Spleen (tissue), 11 donors: ENCODE measurements at regions not wholly inside any gene's neighbourhood (a gene's known extent, or its start where the extent isn't known, plus 50 kb on each side); places are given as distances from the start of the nearest gene placed in this dataset.
"Not testable (repeated sequence)": the region's sequence is repeated elsewhere in the genome, so short reads cannot be mapped to it uniquely, and the experiment has no call there.

ENCODE experiments used
- DNase-seq: peaks from one replicate; pipeline ENCODE4 v3.0.0-alpha.2; 2020
- H3K27ac ChIP-seq, 8 donors: fragments of 200-600 bp; sonication (generic) in 7 of 8; 1 replicate in 4 of 8; 2 replicates in 4 of 8; pipeline versions ENCODE4 v1.5.0 to v1.8.0; 2016 to 2021; ENCODE audit warnings: inconsistent platforms in 4 of 8, mild to moderate bottlenecking in 4 of 8, moderate library complexity in 1 of 8
- H3K27me3 ChIP-seq, 7 donors: fragments of 200-600 bp; sonication (generic) in 6 of 7; replicated peaks in 1 of 7; 1 replicate in 4 of 7; 2 replicates in 3 of 7; pipeline versions ENCODE4 v1.5.0 to v1.8.0; 2016 to 2021; ENCODE audit warnings: inconsistent platforms in 3 of 7, mild to moderate bottlenecking in 1 of 7
- H3K36me3 ChIP-seq, 6 donors: fragments of 200-600 bp; sonication (generic) in 5 of 6; 1 replicate in 4 of 6; 2 replicates in 2 of 6; pipeline versions ENCODE4 v1.5.0 to v1.8.0; 2016 to 2021; ENCODE audit warnings: inconsistent platforms in 2 of 6
- H3K4me1 ChIP-seq, 6 donors: fragments of 200-600 bp; sonication (generic) in 5 of 6; 1 replicate in 3 of 6; 2 replicates in 3 of 6; pipeline versions ENCODE4 v1.5.0 to v1.8.0; 2016 to 2021; ENCODE audit warnings: inconsistent platforms in 3 of 6
- H3K4me3 ChIP-seq, 8 donors: fragments of 200-600 bp; sonication (generic) in 7 of 8; 1 replicate in 4 of 8; 2 replicates in 4 of 8; pipeline versions ENCODE4 v1.5.0 to v1.8.0; 2016 to 2021; ENCODE audit warnings: inconsistent platforms in 4 of 8, mild to moderate bottlenecking in 4 of 8, moderate library complexity in 2 of 8
- H3K9me3 ChIP-seq, 8 donors: fragments of 200-600 bp; sonication (generic) in 7 of 8; 1 replicate in 4 of 8; 2 replicates in 4 of 8; pipeline versions ENCODE4 v1.5.0 to v1.8.0; 2016 to 2021; ENCODE audit warnings: inconsistent platforms in 4 of 8
- CTCF ChIP-seq, 11 experiments: fragments of 200-600 bp in 7 of 11; fragments of 450-650 bp in 4 of 11; sonication (generic) in 4 of 11; IDR thresholded peaks in 8 of 11; conservative IDR thresholded peaks in 3 of 11; 1 replicate in 7 of 11; 2 replicates in 4 of 11; pipeline versions ENCODE4 v1.4.0 to v1.8.0; 2016 to 2021; ENCODE audit warnings: antibody characterized with exemption in 11 of 11, inconsistent platforms in 4 of 11, mild to moderate bottlenecking in 1 of 11
- POLR2A ChIP-seq, 3 donors: fragments of 450-650 bp; IDR thresholded peaks; one replicate each; pipeline ENCODE4 v1.5.1; 2017; ENCODE audit warnings: antibody characterized with exemption in 3 of 3, mild to moderate bottlenecking in 1 of 3
- POLR2AphosphoS5 ChIP-seq, 3 donors: sonication (generic); formaldehyde crosslinking; IDR thresholded peaks; one replicate each; pipeline ENCODE4 v1.5.1; 2017; ENCODE audit warnings: antibody characterized with exemption in 3 of 3
- WGBS, 5 donors: extraction: QIAGEN DNeasy Blood & Tissue Kit in 3 of 5; methylation state at CpG; one replicate each; pipeline versions ENCODE4 v1.1.5 to v1.1.7; 2013 to 2018; 5-methylcytosine and 5-hydroxymethylcytosine counted together
- intact Hi-C: fragments of 100-400 bp; cut with DNase I; formaldehyde crosslinking; loops from one replicate; pipeline ENCODE4 v1.15.0; 2023; ENCODE audit warnings: low total_unique reads
- donor health status: healthy with polysubstance abuse.
- donor health status: DM: no; HTN: no; CAD: no; lungs with moderate emphysema.
- donor health status: DM: no; HTN: no; CAD: no.
- donor health status: Bipolar disorder and iron deficiency.
- donor health status: healthy.
- donor health status: DM: no; HTN: no; CAD: no.
- donor health status: DM: yes; HTN: yes; CAD: no.

- no peak for TF ChIP-seq POLR2A (IDR thresholded peaks at IDR 0.05)
- no peak for TF ChIP-seq CTCF (IDR thresholded peaks at IDR 0.05 in 8 of 11, conservative IDR thresholded peaks at IDR 0.05 in 3 of 11)
- no peak for TF ChIP-seq POLR2AphosphoS5 (IDR thresholded peaks at IDR 0.05)
- Histone ChIP-seq H3K27me3 (no peaks in the 10 kb centered on the region), H3K36me3 (no peaks in the 10 kb centered on the region), H3K4me3 (no peak overlapping the region), H3K27ac (no peak overlapping the region), H3K9me3 (peaks cover 0 to 31% (median 19%) of the 10 kb centered on the region in 8 donors), H3K4me1 (no peaks in the 10 kb centered on the region)
- WGBS, 5 donors = 63 to 88% (median 80%) methylated on average over 2 of the region's 2 CpGs
- intact Hi-C loops = no loop called here
- DNase-seq = no peak
Measured at GRCh38 chr5:126023994-126024441, 399.2 kb upstream of the GRAMD2B start.

GRCh38 chr5:126027149-126027548 is 396.1 kb upstream of the GRAMD2B start:
- WGBS, 5 donors = 87 to 92% (median 89%) methylated on average over 3 of the region's 3 CpGs
- TF ChIP-seq CTCF (IDR thresholded peaks at IDR 0.05 in 8 of 11, conservative IDR thresholded peaks at IDR 0.05 in 3 of 11) = no peak
- TF ChIP-seq POLR2AphosphoS5 (IDR thresholded peaks at IDR 0.05) = no peak
- no peak for TF ChIP-seq POLR2A (IDR thresholded peaks at IDR 0.05)
- no peak for DNase-seq

GRCh38 chr5:126027652-126028051 is 395.6 kb upstream of the GRAMD2B start:
- TF ChIP-seq CTCF (IDR thresholded peaks at IDR 0.05 in 8 of 11, conservative IDR thresholded peaks at IDR 0.05 in 3 of 11) = no peak
- no peak for TF ChIP-seq POLR2A (IDR thresholded peaks at IDR 0.05)
- no peaks in the 10 kb centered on the region for H3K36me3 ChIP-seq
- no peak overlapping the region for H3K4me3 ChIP-seq
- peaks cover 5 to 52% (median 38%) of the 10 kb centered on the region in 8 donors for H3K9me3 ChIP-seq
- H3K27ac ChIP-seq = no peak overlapping the region
- DNase-seq = no peak
- 87 to 100% (median 94%) methylated on average over 2 of the region's 2 CpGs for WGBS, 5 donors
- no peaks in the 10 kb centered on the region for H3K27me3 ChIP-seq
- H3K4me1 ChIP-seq = no peaks in the 10 kb centered on the region
- intact Hi-C loops = no loop called here

More at GRCh38 chr5:126027149-126027548, 396.1 kb upstream of the GRAMD2B start:
- Histone ChIP-seq H3K4me3 (no peak overlapping the region), H3K27ac (no peak overlapping the region), H3K27me3 (no peaks in the 10 kb centered on the region), H3K4me1 (no peaks in the 10 kb centered on the region), H3K9me3 (peaks cover 5 to 51% (median 38%) of the 10 kb centered on the region in 8 donors), H3K36me3 (no peaks in the 10 kb centered on the region)
- intact Hi-C loops = no loop called here

- intact Hi-C loops = no loop called here
- 91 to 97% (median 92%) methylated on average over 2 of the region's 2 CpGs for WGBS, 5 donors
- H3K36me3 ChIP-seq = no peaks in the 10 kb centered on the region
- no peak for DNase-seq
- no peak overlapping the region for H3K27ac ChIP-seq
- TF ChIP-seq POLR2AphosphoS5 (IDR thresholded peaks at IDR 0.05) = no peak
- TF ChIP-seq POLR2A (IDR thresholded peaks at IDR 0.05) = no peak
- TF ChIP-seq CTCF (IDR thresholded peaks at IDR 0.05 in 8 of 11, conservative IDR thresholded peaks at IDR 0.05 in 3 of 11) = no peak
- H3K4me1 ChIP-seq = no peaks in the 10 kb centered on the region
- no peak overlapping the region for H3K4me3 ChIP-seq
- no peaks in the 10 kb centered on the region for H3K27me3 ChIP-seq
- peaks cover 5 to 52% (median 36%) of the 10 kb centered on the region in 8 donors for H3K9me3 ChIP-seq
Measured at GRCh38 chr5:126028336-126028735, 394.9 kb upstream of the GRAMD2B start.

GRCh38 chr5:126029282-126029681 is 393.9 kb upstream of the GRAMD2B start:
- DNase-seq, intact Hi-C loops, H3K27ac ChIP-seq, H3K4me1 ChIP-seq, H3K4me3 ChIP-seq, H3K36me3 ChIP-seq, H3K27me3 ChIP-seq: not testable (repeated sequence)
- 77 to 94% (median 82%) methylated on average over 1 of the region's 1 CpG for WGBS, 5 donors
- H3K9me3 ChIP-seq = peaks cover 5 to 52% (median 36%) of the 10 kb centered on the region in 8 donors
